GM18508 (cell line): ENCODE measurements at regions not wholly inside any gene's neighbourhood (a gene's known extent, or its start where the extent isn't known, plus 50 kb on each side); places are given as distances from the start of the nearest gene placed in this dataset.

Experiments used
- ATAC-seq: cut with Tn5 transposase; IDR thresholded peaks from one replicate; pipeline ENCODE4 v1.9.1; 2021; ENCODE audit warnings: moderate number of reproducible peaks; ENCODE audit not compliant: insufficient read depth, unreplicated experiment

- ATAC-seq: no peak
Observed at GRCh38 chr2:3101016-3101942, 276.3 kb downstream of the EIPR1 start.

GRCh38 chr2:3100386-3100785 lies 277.2 kb downstream of the EIPR1 start:
- no peak for ATAC-seq

GRCh38 chr2:3099860-3100234 lies 277.8 kb downstream of the EIPR1 start:
- ATAC-seq: no peak

- ATAC-seq: no peak
Observed at GRCh38 chr2:3099145-3099859, 278.3 kb downstream of the EIPR1 start.

GRCh38 chr2:3098231-3098630 lies 279.4 kb downstream of the EIPR1 start:
- no peak for ATAC-seq

- ATAC-seq: no peak
Observed at GRCh38 chr2:3097804-3098203, 279.8 kb downstream of the EIPR1 start.

GRCh38 chr2:3094999-3095958 lies 282.3 kb downstream of the EIPR1 start:
- no peak for ATAC-seq

GRCh38 chr2:3094318-3094717 lies 283.3 kb downstream of the EIPR1 start:
- ATAC-seq: no peak

- ATAC-seq: no peak
Observed at GRCh38 chr2:3091696-3092095, 285.9 kb downstream of the EIPR1 start.

- ATAC-seq: no peak
Observed at GRCh38 chr2:3082705-3083104, 294.9 kb downstream of the EIPR1 start.

- ATAC-seq: no peak
Observed at GRCh38 chr2:3079959-3080948, 297.4 kb downstream of the EIPR1 start.

- no peak for ATAC-seq
Observed at GRCh38 chr2:3079466-3079865, 298.2 kb downstream of the EIPR1 start.

- no peak for ATAC-seq
Observed at GRCh38 chr2:3078684-3079083, 298.9 kb downstream of the EIPR1 start.

GRCh38 chr2:3076848-3077642 lies 300.6 kb downstream of the EIPR1 start:
- ATAC-seq: no peak

GRCh38 chr2:3075991-3076340 lies 301.7 kb downstream of the EIPR1 start:
- ATAC-seq: no peak

GRCh38 chr2:3075316-3075990 lies 302.2 kb downstream of the EIPR1 start:
- ATAC-seq: no peak

GRCh38 chr2:3073704-3074103 lies 303.9 kb downstream of the EIPR1 start:
- ATAC-seq: no peak

- no peak for ATAC-seq
Observed at GRCh38 chr2:3073041-3073595, 304.5 kb downstream of the EIPR1 start.
